HL-60/S4 (cell line): ENCODE measurements at regions not wholly inside any gene's neighbourhood (a gene's known extent, or its start where the extent isn't known, plus 50 kb on each side); places are given as distances from the start of the nearest gene placed in this dataset.

Experiments
- in situ Hi-C: fragments of 300-500 bp; cut with MboI; formaldehyde crosslinking; loops from 2 replicates; pipeline ENCODE4 v1.14.3; 2022; ENCODE audit warnings: low sequenced_read_pairs

DNA sequence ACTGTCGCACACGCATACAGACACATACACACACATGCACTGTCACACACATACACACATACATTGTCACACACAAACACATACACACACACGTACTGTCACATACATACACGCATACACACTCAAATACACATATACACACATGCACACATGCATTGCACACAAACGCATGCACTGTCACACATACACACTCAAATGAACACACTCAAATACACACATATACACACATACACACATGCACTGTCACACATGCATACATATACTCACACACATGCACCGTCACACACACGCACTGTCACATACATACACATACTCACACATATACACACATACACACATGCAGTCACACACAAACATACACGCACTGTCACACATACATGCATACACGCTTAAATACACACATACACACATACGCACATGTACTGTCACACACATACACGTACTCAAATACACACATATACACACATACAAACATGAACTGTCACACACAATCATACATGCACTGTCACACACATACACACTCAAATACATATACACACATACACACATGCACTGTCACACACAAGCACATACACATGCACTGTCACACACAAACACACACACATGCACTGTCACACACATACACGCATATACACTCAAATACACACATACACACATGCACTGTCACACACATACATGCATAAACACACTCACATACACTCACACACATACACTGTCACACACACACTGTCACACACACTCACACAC lies 548.6 kb upstream of the BTBD3 start:
- in situ Hi-C loops: no loop called here

DNA sequence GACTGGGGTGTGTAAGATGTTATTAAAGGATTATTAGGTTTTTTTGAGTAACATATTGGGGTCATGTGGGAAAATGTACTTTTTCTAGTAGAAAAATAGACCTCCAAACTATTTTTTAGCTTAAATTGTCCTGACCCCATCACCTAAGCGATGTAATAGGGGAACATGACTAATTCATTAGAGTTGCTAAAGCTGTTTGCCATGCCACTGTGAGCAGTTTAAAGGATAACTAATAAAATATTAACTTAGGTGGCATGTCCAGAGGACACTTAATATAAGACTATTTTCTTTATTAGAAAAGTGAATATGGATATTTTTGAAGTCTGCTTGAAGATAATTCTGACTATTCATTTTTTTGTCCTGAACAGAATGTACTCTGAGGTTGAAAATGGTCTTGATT lies 545.9 kb upstream of the BTBD3 start:
- in situ Hi-C loops: no loop called here

DNA sequence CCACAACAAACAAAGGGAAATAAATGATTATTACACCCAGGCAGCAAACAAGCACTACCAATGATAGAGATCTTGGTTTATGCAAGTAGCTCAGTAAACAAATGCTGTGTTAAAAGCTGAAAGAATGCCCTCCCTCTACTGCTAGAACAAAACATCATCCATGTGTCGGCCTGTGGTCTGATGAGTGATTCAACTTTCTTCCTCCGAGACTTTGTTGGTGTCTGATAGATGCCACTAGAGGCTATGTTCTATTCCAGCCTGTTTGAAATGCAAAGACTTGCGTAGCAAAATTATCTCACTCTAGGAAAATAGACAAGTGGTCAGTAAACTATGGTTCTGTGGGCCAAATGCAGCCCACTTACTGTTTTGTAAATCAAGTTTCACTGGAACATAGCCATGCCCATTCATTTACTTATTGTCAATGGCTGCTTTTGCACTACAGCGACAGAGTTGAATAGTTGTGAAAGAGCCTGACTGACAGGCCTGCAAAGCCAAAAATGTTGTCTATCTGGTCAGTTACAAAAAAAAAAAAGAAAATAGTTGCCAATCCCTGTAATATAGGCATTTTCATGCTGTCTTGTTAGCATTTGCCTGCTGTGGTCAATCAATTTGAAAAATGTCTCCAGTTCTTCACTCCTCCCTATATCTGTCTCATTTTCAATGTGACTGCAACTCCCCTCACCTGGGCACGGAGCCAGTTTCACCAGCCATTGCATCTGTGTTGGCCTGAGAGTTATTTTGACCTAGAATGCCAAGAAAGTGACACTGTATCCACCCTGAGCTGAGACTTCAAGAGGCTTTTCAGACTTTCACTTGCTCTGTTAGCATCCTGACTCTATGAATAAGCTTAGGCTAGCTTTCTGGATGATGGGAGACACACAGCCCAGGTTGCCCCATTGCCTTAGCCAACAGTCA lies 544.6 kb upstream of the BTBD3 start:
- in situ Hi-C loops: no loop called here

DNA sequence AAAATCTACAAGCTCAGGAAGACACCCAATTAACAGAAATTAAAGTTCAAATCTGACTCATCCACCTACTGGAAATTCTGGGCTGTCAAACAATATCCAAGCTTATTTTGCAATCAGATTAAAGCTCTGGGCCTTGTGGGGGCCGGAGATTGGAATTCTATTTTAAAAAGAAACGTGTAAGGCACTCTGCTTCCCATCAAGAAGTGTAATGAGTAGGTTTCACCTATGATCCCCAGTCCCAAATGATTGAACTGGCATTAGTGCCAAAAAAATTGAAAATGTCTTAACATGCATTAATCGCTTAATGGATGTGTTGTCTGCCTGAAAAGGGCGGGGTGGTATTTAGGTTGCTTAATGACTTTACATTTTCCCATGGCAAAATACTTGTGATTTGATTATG lies 542.4 kb upstream of the BTBD3 start:
- in situ Hi-C loops: no loop called here

DNA sequence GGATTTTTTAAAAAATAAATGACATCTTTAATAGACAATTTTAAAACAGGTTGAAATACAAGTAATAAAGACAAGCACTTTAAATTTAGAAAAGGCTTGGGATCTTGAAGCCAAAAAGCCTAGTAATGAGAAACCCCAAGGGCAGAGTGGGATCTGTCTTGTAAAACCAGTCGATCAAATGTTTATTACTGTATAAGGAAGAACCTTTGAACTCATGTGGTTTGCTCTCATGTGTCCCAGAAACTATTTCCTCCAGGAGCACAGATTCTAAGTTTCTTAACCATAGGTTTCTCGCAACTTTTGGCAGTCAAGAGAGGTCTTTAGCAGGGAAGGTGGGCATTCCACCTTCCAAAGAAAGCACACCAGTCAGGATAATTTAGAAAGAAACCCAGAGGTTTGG lies 541.7 kb upstream of the BTBD3 start:
- in situ Hi-C loops: no loop called here

DNA sequence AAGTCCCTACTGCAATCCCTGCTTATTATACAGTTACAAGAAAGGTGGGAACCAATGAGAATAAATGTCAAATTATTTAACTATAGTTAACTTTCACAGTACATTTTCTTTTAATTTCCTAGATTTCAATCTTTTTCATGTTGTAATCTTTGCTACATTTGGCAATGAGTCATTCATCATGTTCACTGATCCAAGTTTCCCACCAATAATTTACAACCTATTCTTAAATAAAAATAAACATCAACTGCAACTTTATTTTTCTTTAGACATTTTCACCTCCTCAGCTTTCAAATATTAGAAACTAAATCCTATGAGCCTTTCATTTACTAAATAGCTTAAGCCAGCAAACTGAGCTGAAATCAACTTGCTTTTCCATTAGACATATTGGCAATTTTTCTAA lies 541.3 kb upstream of the BTBD3 start:
- in situ Hi-C loops: no loop called here

DNA sequence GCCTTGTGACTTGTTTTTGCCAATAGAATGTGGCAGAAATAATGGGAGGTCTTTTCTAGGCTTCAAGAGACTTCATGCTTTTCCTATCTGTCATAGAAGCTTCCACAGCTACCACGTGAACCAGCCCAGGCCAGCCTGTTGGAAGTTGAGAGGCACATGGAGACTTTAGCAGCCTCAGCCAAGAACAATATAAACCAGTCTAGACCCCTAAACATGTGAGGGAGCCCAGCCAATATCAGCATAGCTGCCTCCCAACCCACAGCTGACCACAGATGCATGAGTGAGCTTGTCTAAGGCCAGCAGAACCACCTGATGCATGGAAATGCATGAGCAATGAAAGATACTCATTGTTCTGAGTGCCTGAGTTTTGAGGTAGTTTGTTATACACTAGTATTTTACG lies 540.7 kb upstream of the BTBD3 start:
- in situ Hi-C loops: no loop called here

DNA sequence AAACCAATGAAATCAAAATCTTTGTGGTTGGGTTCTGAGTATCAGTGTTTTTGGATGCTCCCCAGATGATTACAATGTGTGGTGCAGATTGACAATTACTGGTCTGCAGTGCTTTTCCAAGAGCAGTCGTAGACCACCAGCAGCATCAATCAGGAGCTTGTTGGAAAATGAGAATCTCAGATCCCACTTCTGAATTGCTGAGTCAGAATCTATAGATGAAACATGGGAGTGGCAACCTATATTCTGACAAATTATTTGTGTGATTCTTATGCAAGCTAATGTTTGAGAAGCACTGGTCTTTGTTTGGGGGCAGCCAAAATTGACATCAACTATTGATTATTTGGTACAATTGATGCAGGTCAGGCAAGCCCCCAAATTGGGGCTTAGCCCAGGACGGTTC lies 539.9 kb upstream of the BTBD3 start:
- in situ Hi-C loops: no loop called here

DNA sequence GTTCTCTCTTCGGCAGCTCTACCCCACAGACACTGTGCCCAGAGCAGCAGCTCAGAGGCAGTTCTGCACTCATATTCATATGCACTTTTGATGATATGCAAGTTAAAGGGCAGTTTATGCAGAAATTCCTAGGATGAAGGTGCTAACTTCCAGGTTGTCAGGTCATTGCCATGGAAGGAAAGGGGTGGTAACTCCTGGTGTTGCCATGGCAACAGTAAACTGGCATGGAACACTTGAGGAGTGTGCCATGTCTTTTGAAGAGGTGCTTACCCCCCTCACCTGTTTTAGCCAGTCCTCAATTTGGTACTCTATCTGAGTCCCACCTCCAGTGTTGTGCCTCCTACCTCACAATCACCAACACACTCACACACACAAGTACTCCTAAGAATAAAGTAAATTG lies 539.4 kb upstream of the BTBD3 start:
- in situ Hi-C loops: no loop called here

DNA sequence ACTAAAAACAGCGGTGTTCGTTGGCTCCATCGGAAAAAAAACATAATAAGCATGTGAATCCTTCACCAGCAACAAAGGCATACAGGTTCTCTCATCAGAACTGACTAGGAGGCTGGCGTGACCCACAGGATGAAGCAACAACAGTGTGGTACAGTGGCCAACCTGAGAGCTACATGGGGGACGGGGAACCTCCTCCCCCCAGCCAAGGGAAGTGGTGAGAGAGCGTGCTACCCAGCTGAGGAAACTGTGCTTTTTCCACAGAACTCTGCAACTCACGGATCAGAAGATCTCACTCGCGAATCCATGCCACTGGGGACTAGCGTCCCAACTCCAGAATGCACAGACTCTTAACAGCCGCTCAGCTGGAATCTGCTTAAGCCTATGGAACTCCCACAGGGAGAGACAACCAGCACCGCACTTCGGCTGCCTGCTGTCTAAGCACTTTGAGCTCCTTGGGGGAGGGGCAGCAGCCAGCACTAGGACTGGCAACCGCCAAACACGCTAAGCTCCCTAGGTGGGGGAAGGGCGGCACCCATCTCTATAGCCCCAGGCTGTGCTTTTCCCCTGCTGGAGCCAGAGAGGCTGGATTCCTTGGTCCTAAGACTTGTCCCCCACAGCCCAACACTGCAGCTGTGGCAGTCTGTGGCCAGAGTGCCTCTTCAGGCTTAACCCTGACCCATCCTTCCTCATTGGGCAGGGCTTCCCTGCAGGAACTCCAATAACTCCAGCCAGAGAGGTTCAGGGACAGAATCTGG lies 538.3 kb upstream of the BTBD3 start:
- in situ Hi-C loops: no loop called here

DNA sequence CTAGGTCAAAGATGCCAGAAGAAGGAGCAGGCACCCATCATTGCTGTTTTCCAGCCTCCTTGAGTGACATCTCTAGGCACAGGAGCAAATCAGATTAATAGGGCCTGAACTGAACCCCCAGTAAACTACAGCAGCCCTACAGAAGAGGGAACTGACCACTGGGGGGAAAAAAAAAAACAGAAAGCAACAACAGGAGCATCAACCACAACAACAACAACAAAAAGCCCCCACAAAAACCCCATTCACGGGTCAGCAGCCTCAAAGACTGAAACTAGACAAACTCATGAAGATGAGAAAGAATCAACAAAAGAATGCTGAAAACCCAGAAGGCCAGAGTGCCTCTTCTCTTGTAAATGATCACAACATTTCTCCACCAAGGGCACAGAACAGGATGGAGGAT lies 537.4 kb upstream of the BTBD3 start:
- in situ Hi-C loops: no loop called here

DNA sequence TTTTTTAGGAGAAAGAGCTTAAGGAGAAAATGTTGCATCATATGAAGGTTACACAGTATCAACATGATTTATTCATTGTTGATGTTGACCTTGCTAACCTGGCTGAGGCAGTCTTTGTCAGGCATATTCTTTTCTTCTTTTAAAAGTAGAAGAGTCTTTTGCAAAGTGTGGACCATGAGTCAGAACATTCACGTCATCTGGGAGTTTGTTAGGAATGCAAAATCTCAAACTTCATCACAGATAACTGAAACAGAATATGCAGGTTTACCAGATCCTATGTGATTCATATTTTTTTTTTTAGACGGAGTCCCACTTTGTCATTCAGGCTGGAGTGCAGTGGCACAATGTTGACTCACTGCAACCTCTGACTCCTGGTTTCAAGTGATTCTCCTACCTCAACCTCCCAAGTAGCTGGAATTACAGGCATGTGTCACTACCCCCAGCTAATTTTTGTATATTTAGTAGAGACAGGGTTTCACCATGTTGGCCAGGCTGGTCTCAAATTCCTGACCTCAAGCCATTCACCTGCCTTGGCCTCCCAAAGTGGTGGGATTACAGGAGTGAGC lies 530.4 kb upstream of the BTBD3 start:
- in situ Hi-C loops: no loop called here

DNA sequence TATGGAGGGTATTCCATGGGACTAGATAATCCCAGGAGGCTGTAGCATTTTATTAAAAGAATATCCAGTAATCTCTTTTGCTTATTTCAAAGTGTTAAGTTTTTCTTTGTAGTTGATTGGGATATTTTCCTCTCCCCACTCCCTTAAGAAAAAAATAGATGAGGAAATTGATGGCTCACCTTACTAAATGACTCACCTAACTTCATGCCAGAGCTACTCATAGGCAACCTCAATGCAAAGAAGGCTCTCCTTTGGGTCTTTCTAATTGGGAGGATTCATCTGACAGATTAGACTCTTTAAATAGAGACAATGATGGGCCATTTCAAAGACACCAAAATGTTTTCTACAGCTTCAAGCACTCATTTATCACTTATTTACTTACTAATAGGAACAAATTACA lies 528.5 kb upstream of the BTBD3 start:
- in situ Hi-C loops: no loop called here

DNA sequence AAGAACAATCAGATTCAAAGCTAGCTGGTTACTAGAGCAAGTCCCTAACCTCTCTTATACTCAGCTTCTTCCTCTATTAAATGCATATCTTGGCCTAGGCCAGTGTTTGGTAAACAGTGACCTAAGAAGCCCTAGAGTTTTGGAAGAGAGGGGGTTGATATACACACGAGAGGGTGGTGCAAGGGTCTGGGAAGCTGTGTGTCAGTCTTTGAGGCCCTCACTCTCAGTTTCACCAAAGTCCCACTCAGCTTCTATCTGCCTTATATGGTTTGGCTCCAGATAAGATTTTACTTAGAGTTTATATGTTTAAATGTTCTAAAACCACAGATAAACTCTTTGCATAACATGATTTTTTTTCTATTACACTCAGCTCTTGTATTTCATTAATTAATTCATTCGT lies 526.1 kb upstream of the BTBD3 start:
- in situ Hi-C loops: no loop called here

DNA sequence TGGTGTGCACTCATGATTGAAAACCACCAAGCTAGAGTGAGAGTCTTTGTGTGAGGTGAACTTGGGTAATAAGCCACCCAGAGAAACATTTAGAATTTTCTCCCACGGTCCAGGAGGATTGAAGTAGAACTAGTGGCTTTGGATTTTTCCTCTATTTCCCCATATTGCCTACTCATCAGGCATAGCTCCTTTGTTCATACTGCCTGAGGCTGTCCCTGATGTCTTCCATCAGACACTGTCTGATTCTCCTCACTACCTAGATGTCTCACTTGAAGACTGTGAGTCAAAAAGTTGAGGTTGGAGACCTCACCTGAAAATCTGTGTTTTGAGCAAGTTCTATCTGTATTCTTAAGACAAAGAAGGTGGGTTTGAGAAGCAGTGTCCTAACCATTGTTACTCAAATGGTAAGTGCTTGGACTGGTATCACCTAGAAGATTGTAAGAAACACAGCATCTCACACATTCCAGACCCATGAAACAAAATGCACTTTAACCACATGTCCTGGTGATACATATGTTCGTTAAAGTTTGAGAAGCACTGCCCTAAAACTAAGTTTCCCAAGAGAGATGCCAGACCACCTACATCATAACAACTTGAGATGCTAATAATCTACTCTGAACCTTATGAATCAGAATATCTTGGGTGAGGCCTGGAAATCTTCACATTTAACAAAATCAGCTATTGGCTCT lies 523.4 kb upstream of the BTBD3 start:
- in situ Hi-C loops: no loop called here

DNA sequence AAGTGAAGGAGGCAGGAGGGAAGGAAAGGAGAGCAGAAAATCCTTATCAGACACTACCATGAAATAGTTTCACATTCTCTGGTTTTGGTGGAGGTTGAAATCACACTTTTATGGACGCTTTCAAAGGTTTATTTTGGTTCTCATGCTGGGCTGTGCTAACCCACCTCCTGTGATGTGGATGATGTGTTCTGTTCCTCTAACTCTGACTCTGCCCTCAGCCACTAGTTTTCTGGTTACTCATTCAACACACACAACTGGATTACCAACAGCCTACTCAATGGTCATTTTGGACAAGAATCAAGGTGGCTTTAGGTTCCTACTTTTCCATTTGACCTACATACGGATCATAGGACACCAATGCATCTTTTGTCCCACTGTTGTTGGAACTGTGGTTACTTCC lies 522.1 kb upstream of the BTBD3 start:
- in situ Hi-C loops: no loop called here

DNA sequence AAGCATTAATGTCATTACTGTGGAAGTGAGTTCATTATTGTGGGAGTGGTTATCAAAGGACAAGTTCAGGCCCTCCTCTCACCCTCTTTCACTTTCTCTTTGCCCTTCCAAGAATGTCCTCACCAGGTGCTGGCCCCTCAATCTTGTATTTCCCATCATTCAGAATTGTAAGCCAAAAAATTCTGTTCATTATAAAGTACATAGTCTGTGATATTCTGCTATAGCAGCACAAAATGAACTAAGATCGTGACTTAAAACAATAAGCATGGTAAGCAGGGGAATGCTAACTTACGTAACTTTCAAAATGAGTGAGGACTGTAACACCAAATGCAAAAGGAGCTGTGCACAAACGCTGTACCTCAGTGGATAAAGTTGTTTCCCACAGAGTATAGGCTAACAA lies 515.7 kb upstream of the BTBD3 start:
- in situ Hi-C loops: no loop called here

DNA sequence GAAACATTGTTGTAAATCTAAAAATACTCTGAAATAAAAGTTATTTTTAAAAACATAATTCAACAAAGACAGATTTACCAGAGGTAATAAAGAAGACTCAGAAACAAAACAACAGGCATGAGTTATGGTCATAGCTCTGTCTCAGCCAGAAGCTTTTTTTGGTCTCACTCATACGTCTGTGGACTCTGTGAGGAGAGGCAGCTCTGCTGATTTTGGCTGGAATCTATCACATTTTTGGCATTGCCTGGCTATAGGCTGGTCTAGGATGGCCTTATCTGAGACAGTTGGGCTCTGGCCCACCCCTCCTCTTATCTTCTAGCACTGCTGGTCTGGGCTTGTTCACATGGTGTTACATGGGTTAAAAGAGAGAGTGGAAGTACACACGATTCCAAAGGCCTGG lies 514.0 kb upstream of the BTBD3 start:
- in situ Hi-C loops: no loop called here

DNA sequence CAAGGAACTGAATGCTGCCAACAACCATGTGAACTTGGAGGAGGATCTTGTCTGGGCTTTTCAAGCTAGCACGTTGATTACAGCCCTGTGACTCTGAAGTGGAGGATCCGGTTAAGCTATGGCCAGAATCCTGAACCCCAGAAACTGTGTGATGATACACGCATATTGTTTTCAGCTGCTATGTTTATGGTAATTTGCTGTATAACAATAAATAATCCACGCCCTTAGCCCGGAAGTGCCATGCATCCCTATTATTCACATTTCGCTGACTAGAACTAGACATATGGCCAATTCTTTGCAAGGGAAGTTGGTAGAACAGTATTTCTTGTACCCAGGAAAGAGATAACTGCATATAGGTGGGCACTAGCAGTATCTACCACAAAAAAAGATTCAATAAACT lies 510.8 kb upstream of the BTBD3 start:
- in situ Hi-C loops: no loop called here

DNA sequence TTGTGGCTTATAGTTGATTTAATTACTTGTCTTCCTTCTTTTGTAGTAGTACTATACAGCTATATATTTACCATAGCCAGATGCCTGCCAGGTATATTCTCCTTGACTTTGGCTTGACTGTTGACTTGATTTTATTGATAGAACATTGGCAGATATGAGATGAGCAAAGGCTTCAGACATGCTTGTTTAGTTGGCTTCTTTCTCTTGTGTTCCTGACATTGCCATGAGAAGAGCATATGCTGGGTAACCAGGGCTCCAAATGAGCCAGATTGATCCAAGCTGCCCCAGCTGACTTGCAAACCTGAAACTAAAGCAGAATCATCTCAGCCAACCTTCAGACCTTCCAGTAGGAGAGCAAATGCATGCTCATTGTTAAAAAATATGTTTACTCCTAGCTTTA lies 508.1 kb upstream of the BTBD3 start:
- in situ Hi-C loops: no loop called here

DNA sequence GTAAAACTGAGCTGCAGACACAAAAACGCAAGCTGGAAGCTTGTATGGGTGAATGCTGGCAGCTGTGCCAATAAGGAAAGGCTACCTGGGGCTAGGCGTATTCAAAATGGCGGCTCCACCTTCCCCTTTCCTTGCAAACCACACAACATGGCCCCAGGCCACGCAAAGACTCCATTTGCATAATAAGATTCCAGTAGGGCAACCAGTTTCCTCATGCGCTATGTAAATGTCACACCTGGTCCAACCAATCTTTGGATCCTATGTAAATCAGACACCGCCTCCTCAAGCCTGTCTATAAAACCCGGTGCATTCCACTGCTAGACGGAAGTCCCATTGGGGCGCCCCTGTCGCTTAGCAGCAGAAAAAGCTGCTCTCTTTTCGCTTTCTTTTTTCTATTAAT lies 505.9 kb upstream of the BTBD3 start:
- in situ Hi-C loops: no loop called here
